C4-2B (cell line): ENCODE measurements at regions not wholly inside any gene's neighbourhood (a gene's known extent, or its start where the extent isn't known, plus 50 kb on each side); places are given as distances from the start of the nearest gene placed in this dataset.

Experiments
- ZFX ChIP-seq: fragments of 450-650 bp; IDR thresholded peaks from 2 replicates; pipeline ENCODE4 v1.6.1; 2017
- TF ChIP-seq, protein P1 (sequence below): fragments of 450-650 bp; conservative IDR thresholded peaks from 2 replicates; pipeline ENCODE4 v1.5.1; 2017; ENCODE audit warnings: mild to moderate bottlenecking

DNA sequence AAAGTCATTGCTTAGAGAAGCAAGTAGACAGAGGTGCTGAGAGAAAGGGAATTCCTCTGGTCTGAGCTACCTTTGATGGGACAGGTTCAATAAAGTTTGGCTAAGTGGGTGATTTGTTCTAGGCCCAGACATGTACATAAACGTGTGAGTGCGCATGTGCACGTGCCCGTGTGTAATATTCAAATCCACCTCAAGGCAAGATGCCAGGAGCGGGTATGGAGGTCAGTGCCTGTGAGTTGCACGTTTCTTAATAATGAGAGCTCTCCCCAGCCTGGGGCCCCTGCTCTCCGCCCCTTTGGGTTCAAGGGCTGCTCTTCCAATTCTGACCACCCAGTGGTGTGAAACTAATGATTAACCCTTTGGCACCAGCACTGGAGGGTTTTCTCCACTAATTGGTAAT lies 53.8 kb upstream of the LMO4 start:
- TF ChIP-seq, protein P1, sequence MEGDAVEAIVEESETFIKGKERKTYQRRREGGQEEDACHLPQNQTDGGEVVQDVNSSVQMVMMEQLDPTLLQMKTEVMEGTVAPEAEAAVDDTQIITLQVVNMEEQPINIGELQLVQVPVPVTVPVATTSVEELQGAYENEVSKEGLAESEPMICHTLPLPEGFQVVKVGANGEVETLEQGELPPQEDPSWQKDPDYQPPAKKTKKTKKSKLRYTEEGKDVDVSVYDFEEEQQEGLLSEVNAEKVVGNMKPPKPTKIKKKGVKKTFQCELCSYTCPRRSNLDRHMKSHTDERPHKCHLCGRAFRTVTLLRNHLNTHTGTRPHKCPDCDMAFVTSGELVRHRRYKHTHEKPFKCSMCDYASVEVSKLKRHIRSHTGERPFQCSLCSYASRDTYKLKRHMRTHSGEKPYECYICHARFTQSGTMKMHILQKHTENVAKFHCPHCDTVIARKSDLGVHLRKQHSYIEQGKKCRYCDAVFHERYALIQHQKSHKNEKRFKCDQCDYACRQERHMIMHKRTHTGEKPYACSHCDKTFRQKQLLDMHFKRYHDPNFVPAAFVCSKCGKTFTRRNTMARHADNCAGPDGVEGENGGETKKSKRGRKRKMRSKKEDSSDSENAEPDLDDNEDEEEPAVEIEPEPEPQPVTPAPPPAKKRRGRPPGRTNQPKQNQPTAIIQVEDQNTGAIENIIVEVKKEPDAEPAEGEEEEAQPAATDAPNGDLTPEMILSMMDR = no peak
- TF ChIP-seq ZFX = no peak
